Hepatocyte (in vitro differentiated cells): ENCODE measurements at regions not wholly inside any gene's neighbourhood (a gene's known extent, or its start where the extent isn't known, plus 50 kb on each side); places are given as distances from the start of the nearest gene placed in this dataset.
"Not testable (repeated sequence)": the region's sequence is repeated elsewhere in the genome, so short reads cannot be mapped to it uniquely, and the experiment has no call there.

Source experiments
- CTCF ChIP-seq: fragments of 200-600 bp; sonication (generic); IDR thresholded peaks from 2 replicates; pipeline ENCODE4 v1.5.1; 2016; ENCODE audit warnings: antibody characterized with exemption, mild to moderate bottlenecking; ENCODE audit not compliant: poor library complexity
- EZH2 ChIP-seq: fragments of 200-600 bp; sonication (generic); IDR thresholded peaks from 2 replicates; pipeline ENCODE4 v1.6.1; 2016; ENCODE audit warnings: antibody characterized with exemption, mild to moderate bottlenecking, borderline replicate concordance
- EZH2phosphoT487 ChIP-seq: fragments of 200-600 bp; sonication (generic); IDR thresholded peaks from one replicate; pipeline ENCODE4 v1.6.1; 2018; ENCODE audit warnings: antibody characterized with exemption, mild to moderate bottlenecking, low read depth, moderate library complexity; ENCODE audit not compliant: unreplicated experiment, severe bottlenecking

GRCh38 chr7:153731504-153731903 lies 320.7 kb upstream of the DPP6 start:
- TF ChIP-seq CTCF, EZH2, EZH2phosphoT487: not testable (repeated sequence)
